NOMO-1 treated with dmso at 0.1 percent for 144 hours (cell line): ENCODE measurements at regions not wholly inside any gene's neighbourhood (a gene's known extent, or its start where the extent isn't known, plus 50 kb on each side); places are given as distances from the start of the nearest gene placed in this dataset.

Experiments used
- DNase-seq: peaks from one replicate; lab custom pipeline; 2025; ENCODE audit not compliant: unreplicated experiment; lab: John Stamatoyannopoulos, UW

- no peak for DNase-seq
Observed at GRCh38 chr16:5884339-5884738, 786.7 kb upstream of the EEF2KMT start.

GRCh38 chr16:5882087-5882640 is 784.6 kb upstream of the EEF2KMT start:
- no peak for DNase-seq

GRCh38 chr16:5875416-5875815 is 777.8 kb upstream of the EEF2KMT start:
- DNase-seq, result no peak

- no peak for DNase-seq
Observed at GRCh38 chr16:5874899-5875298, 777.3 kb upstream of the EEF2KMT start.

GRCh38 chr16:5873221-5873620 is 775.6 kb upstream of the EEF2KMT start:
- DNase-seq, result no peak

GRCh38 chr16:5870886-5871691 is 773.5 kb upstream of the EEF2KMT start:
- DNase-seq, result no peak

GRCh38 chr16:5867250-5867649 is 769.7 kb upstream of the EEF2KMT start:
- no peak for DNase-seq

GRCh38 chr16:5865236-5865635 is 767.6 kb upstream of the EEF2KMT start:
- DNase-seq, result no peak

GRCh38 chr16:5863071-5863606 is 765.5 kb upstream of the EEF2KMT start:
- no peak for DNase-seq

- no peak for DNase-seq
Observed at GRCh38 chr16:5862103-5862840, 764.7 kb upstream of the EEF2KMT start.

GRCh38 chr16:5861241-5861640 is 763.6 kb upstream of the EEF2KMT start:
- no peak for DNase-seq

GRCh38 chr16:5858180-5858579 is 760.6 kb upstream of the EEF2KMT start:
- DNase-seq, result no peak

- no peak for DNase-seq
Observed at GRCh38 chr16:5854027-5854426, 756.4 kb upstream of the EEF2KMT start.

GRCh38 chr16:5852151-5852550 is 754.6 kb upstream of the EEF2KMT start:
- no peak for DNase-seq

- DNase-seq, result no peak
Observed at GRCh38 chr16:5851393-5851982, 753.9 kb upstream of the EEF2KMT start.

- no peak for DNase-seq
Observed at GRCh38 chr16:5850632-5851392, 753.2 kb upstream of the EEF2KMT start.

- DNase-seq, result no peak
Observed at GRCh38 chr16:5845046-5845445, 747.5 kb upstream of the EEF2KMT start.

GRCh38 chr16:5841974-5842373 is 744.4 kb upstream of the EEF2KMT start:
- no peak for DNase-seq

- DNase-seq, result no peak
Observed at GRCh38 chr16:5838725-5839124, 741.1 kb upstream of the EEF2KMT start.

GRCh38 chr16:5838071-5838470 is 740.5 kb upstream of the EEF2KMT start:
- DNase-seq, result no peak
